PC-3 (cell line): ENCODE measurements at regions not wholly inside any gene's neighbourhood (a gene's known extent, or its start where the extent isn't known, plus 50 kb on each side); places are given as distances from the start of the nearest gene placed in this dataset.

Experiments
- ATAC-seq: fragments of 200-7000 bp; cut with Tn5 transposase; 2 replicates; pipeline ENCODE4 v1.9.1; 2020; ENCODE audit warnings: mild to moderate bottlenecking, moderate library complexity
- BruUV-seq: library from RNA; stranded (reverse); fragments of 400-500 nt; replicated peaks from 2 replicates; lab custom pipeline; 2021; lab: Mats Ljungman, UMichigan
- CTCF ChIA-PET: fragments of 300-600 bp; sonication (Branson Sonifier 250); formaldehyde crosslinking; loops from one replicate; lab custom pipeline; 2022; ENCODE audit warnings: antibody characterized with exemption; lab: Charles Lee
- POLR2A ChIA-PET: fragments of 300-600 bp; sonication (Branson Sonifier 250); formaldehyde crosslinking; loops from one replicate; lab custom pipeline; 2022; ENCODE audit warnings: antibody characterized with exemption; ENCODE audit not compliant: unreplicated experiment; lab: Charles Lee
- DNase-seq: peaks from one replicate; pipeline ENCODE4 v3.0.0-alpha.2; 2015
- H2AFZ ChIP-seq: fragments of 300-600 bp; sonication (generic); 2 replicates; pipeline ENCODE4 v1.6.0; 2016; ENCODE audit warnings: antibody characterized with exemption, low read length
- H3F3A ChIP-seq: fragments of 300-600 bp; sonication (generic); one replicate; pipeline ENCODE4 v1.6.0; 2017; ENCODE audit warnings: antibody characterized with exemption, low read length, control low read depth, mild to moderate bottlenecking; ENCODE audit not compliant: unreplicated experiment
- H3K27ac ChIP-seq: fragments of 300-600 bp; sonication (generic); 2 replicates; pipeline ENCODE4 v1.5.1; 2016; ENCODE audit warnings: mild to moderate bottlenecking, low read length
- H3K27me3 ChIP-seq: fragments of 300-600 bp; sonication (generic); 2 replicates; pipeline ENCODE4 v1.6.1; 2016; ENCODE audit warnings: low read length, mixed read lengths
- H3K36me3 ChIP-seq: fragments of 300-600 bp; sonication (generic); 2 replicates; pipeline ENCODE4 v1.6.1; 2016; ENCODE audit warnings: low read depth, mixed run types, low read length, mixed read lengths
- H3K4me1 ChIP-seq: fragments of 300-600 bp; sonication (generic); 2 replicates; pipeline ENCODE4 v1.5.1; 2016; ENCODE audit warnings: low read length; ENCODE audit not compliant: insufficient read depth
- H3K4me2 ChIP-seq: fragments of 300-600 bp; sonication (generic); 2 replicates; pipeline ENCODE4 v1.6.0; 2016; ENCODE audit warnings: low read length
- H3K4me3 ChIP-seq: fragments of 300-600 bp; sonication (generic); 2 replicates; pipeline ENCODE4 v1.5.1; 2016; ENCODE audit warnings: mild to moderate bottlenecking, low read length, mixed read lengths
- H3K79me2 ChIP-seq: fragments of 300-600 bp; sonication (generic); 2 replicates; pipeline ENCODE4 v1.6.1; 2017; ENCODE audit warnings: low read length, mixed read lengths
- H3K9ac ChIP-seq: fragments of 300-600 bp; sonication (generic); 2 replicates; pipeline ENCODE4 v1.6.0; 2016; ENCODE audit warnings: mild to moderate bottlenecking, low read length
- H3K9me2 ChIP-seq: fragments of 300-600 bp; sonication (generic); replicated peaks from 2 replicates; pipeline ENCODE4 v1.6.1; 2016; ENCODE audit warnings: mixed run types, low read length, mixed read lengths
- H3K9me3 ChIP-seq: fragments of 300-600 bp; sonication (generic); 2 replicates; pipeline ENCODE4 v1.6.1; 2016; ENCODE audit warnings: low read length, mixed read lengths
- H4K20me1 ChIP-seq: fragments of 300-600 bp; sonication (generic); 2 replicates; pipeline ENCODE4 v1.6.1; 2016; ENCODE audit warnings: low read length, mixed read lengths
- CTCF ChIP-seq: fragments of 300-600 bp; sonication (generic); conservative IDR thresholded peaks from 2 replicates; pipeline ENCODE4 v1.5.1; 2017; ENCODE audit warnings: antibody characterized with exemption, low read depth, mild to moderate bottlenecking, low read length
- EZH2 ChIP-seq: fragments of 300-600 bp; sonication (generic); IDR thresholded peaks from one replicate; pipeline ENCODE4 v1.6.1; 2017; ENCODE audit warnings: antibody characterized with exemption, mild to moderate bottlenecking, low read length; ENCODE audit not compliant: unreplicated experiment
- EZH2phosphoT487 ChIP-seq: fragments of 300-600 bp; sonication (generic); IDR thresholded peaks from 2 replicates; pipeline ENCODE4 v1.6.1; 2018; ENCODE audit warnings: mild to moderate bottlenecking, antibody characterized with exemption, low read length, borderline replicate concordance
- intact Hi-C: fragments of 100-400 bp; cut with micrococcal nuclease; formaldehyde crosslinking; loops from 2 replicates; pipeline ENCODE4 v1.9.0; 2023

DNA sequence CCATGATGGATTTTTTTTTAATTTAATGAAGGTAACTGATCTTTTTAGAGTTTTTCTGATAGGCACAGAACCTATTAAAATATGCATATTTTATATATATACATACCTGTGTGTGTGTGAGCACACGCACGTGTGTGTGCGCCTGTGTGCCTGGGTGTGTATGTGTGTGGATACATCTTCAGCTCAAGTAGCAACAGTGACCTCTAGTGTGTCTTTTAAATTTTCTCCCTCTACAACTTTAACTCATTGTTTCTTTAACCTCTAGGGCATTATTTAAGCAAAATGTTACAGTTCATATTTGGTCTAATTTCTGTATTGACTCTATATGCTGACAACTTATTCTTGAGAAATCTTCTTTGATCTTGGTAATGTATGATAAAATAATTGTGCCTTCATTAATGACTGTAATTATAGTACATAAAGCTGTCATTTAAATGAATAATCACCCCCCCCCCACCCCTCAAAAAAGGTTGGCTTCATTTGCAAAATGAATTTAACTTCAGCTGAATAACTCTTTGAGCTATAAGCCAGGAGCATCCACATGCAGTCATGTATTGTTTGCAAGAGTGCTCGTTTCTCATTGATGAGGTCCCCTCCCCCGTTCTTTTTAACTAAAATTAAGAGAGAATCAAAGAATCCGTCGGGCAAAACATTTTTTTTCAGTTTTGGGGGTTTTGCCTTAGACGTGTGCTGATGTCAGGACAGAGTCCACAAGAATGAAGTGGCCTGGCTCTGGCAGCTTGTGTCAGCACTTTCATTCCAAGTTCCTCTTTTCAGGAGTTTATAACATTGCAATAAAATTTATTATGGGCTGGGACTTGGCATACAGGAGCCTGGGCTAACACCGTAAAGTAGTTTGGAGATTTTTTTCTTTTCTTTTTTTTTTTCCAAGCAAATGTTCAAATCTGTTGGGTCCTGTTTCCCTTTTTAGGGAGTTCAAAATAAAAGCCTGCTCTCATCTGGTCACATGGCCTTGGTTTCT, 80.0 kb downstream of the ETAA1 start:
- Histone ChIP-seq H3K27me3 (no peaks in the 10 kb centered on the region), H3K79me2 (no peaks in the 10 kb centered on the region), H3K4me1 (peaks cover 12% of the 10 kb centered on the region), H3K9me3 (no peaks in the 10 kb centered on the region), H3K4me2 (peak overlapping the region; percentile 27), H2AFZ (no peak overlapping the region), H3F3A (no peaks in the 10 kb centered on the region), H3K4me3 (no peak overlapping the region), H3K9me2 (no peaks in the 10 kb centered on the region), H4K20me1 (no peaks in the 10 kb centered on the region), H3K27ac (peak overlapping the region; percentile 5), H3K36me3 (no peaks in the 10 kb centered on the region), H3K9ac (peak overlapping the region; percentile 32)
- no peak for TF ChIP-seq EZH2phosphoT487
- TF ChIP-seq CTCF = peak; percentile 81
- no peak for TF ChIP-seq EZH2
- ChIA-PET POLR2A (no interaction called here), CTCF (interaction anchor here (0.5 to 0.8 kb wide), 4 partner anchors 82 to 776 kb away, joined by 3 to 17 read pairs (median 10); no protein-coding TSS in a partner anchor)
- no TSS peak for BruUV-seq
- DNase-seq = peak; percentile 76
- ATAC-seq = peak; percentile 90
- intact Hi-C loops = loop anchor here (1.0 to 10.0 kb wide), 10 partner anchors 32 to 1048 kb away; partner anchors contain the start of gene ETAA1

DNA sequence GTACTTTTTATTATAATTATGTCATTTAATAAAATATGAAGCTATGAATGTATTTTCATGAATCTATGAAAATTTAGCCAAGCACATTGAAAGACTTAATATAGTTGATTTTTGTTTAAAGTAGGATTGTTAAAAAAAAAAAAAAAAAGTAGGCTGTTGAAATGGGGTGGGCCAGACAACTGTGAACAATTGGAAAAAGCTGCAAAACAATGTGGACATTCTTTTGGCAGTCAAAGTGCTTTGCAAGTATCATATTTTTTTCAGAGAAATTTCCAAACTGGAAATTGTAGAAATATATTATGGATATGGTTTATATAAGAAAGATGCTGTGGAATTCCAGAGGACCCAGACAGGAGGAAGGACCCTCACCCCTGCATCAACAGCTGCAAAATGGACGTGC, 82.1 kb downstream of the ETAA1 start:
- DNase-seq (no peak), ATAC-seq (no peak)
- Histone ChIP-seq H3K4me2 (no peak overlapping the region), H3K27me3 (no peaks in the 10 kb centered on the region), H2AFZ (no peak overlapping the region), H3K79me2 (no peaks in the 10 kb centered on the region), H3K9ac (no peak overlapping the region), H3K4me3 (no peak overlapping the region), H3F3A (no peaks in the 10 kb centered on the region), H3K27ac (no peak overlapping the region), H3K4me1 (peaks cover 12% of the 10 kb centered on the region), H3K9me2 (no peaks in the 10 kb centered on the region), H3K36me3 (no peaks in the 10 kb centered on the region), H4K20me1 (no peaks in the 10 kb centered on the region), H3K9me3 (no peaks in the 10 kb centered on the region)
- intact Hi-C loops = loop anchor here (5.0 to 10.0 kb wide), 2 partner anchors 82 to 556 kb away; partner anchors contain the start of gene ETAA1
- no peak for TF ChIP-seq CTCF
- no peak for TF ChIP-seq EZH2phosphoT487
- TF ChIP-seq EZH2 = no peak
- ChIA-PET POLR2A (no interaction called here), CTCF (no interaction called here)
- no TSS peak for BruUV-seq
